ENCODE measurements at regions not wholly inside any gene's neighbourhood (a gene's known extent, or its start where the extent isn't known, plus 50 kb on each side); places are given as distances from the start of the nearest gene placed in this dataset.

DNA sequence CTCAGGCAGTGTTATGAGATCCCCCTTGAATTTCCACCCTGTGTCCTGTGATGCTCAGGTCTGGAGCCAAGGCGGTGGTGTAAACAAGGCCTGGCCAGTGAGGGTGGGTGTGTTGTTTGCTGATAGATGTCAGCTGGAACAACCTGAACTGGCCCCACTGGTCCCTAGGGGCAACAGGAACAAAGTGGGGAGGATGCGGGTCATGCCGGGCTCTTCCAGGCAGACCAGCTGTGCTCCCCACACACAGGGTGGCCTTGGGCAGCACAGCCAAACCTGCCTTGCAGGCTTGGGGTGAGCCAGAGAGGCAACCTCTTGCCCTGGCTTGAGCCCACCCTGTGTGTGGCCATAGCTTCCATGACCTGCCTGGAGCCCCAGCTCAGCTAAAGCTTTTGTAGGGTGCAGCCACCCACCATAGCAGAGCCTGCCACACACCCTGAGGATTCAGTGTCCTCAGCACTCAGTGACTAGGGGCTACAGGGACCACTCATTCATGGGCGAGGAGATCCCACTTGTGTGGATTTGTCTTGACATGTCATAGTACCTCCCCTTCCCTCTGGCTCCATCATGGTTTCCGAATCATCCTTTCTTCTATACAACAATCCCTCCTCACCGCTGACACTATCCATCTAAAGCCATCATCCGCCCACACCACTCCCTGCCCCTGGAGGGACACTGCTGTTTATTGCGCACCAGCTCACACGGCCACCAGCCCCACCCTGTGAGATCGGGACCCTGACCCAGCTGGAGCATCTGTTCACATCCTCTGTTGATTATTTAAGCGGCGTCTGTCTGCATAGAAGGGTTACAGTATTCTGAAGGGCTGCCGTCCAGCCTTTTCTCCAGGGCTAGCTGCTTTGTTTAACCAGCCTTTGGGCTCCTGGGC is 268.8 kb downstream of the CYP26B1 start:
- H3K4me2 ChIP-seq (ENCODE audit: unreplicated experiment), result no peak overlapping the region
- H3F3A ChIP-seq (ENCODE audit: insufficient read depth), result peaks cover 32% of the 10 kb centered on the region
- no peak overlapping the region for H3K27ac ChIP-seq
- no peak overlapping the region for H3K9ac ChIP-seq
- H3K27me3 ChIP-seq (replicated peaks; ENCODE audit: insufficient read depth), result no peaks in the 10 kb centered on the region
- no peak for DNase-seq
- no peak overlapping the region for H3K4me3 ChIP-seq
- H3K79me2 ChIP-seq (ENCODE audit: insufficient read depth), result no peaks in the 10 kb centered on the region
- H3K9me2 ChIP-seq (ENCODE audit: insufficient read depth), result no peaks in the 10 kb centered on the region
- H4K20me1 ChIP-seq (ENCODE audit: insufficient read depth), result no peaks in the 10 kb centered on the region
- TF ChIP-seq EZH2 (IDR thresholded peaks at IDR 0.05; ENCODE audit: insufficient read depth, poor library complexity, severe bottlenecking), result no peak
- no peak for TF ChIP-seq EZH2phosphoT487 (IDR thresholded peaks at IDR 0.05; ENCODE audit: insufficient read depth, low read depth)
- H3K9me3 ChIP-seq (ENCODE audit: low read depth), result no peaks in the 10 kb centered on the region
- H3K4me1 ChIP-seq (ENCODE audit: insufficient read depth), result peaks cover 42% of the 10 kb centered on the region
- in situ Hi-C loops (cut with MboI), result no loop called here
- no peak overlapping the region for H2AFZ ChIP-seq
- WGBS, 2 experiments (ENCODE audit: low coverage in 1 of 2, low lambda C conversion rate in 2 of 2, missing lambda C conversion rate in 2 of 2), result 92 to 96% methylated on average over 13 of the region's 13 CpGs
- no peaks in the 10 kb centered on the region for H3K36me3 ChIP-seq (ENCODE audit: low read depth)

- H3K79me2 ChIP-seq (ENCODE audit: insufficient read depth), result no peaks in the 10 kb centered on the region
- H4K20me1 ChIP-seq (ENCODE audit: insufficient read depth), result no peaks in the 10 kb centered on the region
- H3F3A ChIP-seq (ENCODE audit: insufficient read depth), result peaks cover 22% of the 10 kb centered on the region
- no peaks in the 10 kb centered on the region for H3K9me3 ChIP-seq (ENCODE audit: low read depth)
- DNase-seq, result no peak
- no peak for TF ChIP-seq EZH2 (IDR thresholded peaks at IDR 0.05; ENCODE audit: insufficient read depth, poor library complexity, severe bottlenecking)
- no peak for TF ChIP-seq EZH2phosphoT487 (IDR thresholded peaks at IDR 0.05; ENCODE audit: insufficient read depth, low read depth)
- H3K4me1 ChIP-seq (ENCODE audit: insufficient read depth), result peaks cover 31% of the 10 kb centered on the region
- 96 to 98% methylated on average over 5 of the region's 5 CpGs for WGBS, 2 experiments (ENCODE audit: low coverage in 1 of 2, low lambda C conversion rate in 2 of 2, missing lambda C conversion rate in 2 of 2)
- no peaks in the 10 kb centered on the region for H3K36me3 ChIP-seq (ENCODE audit: low read depth)
- no peak overlapping the region for H3K27ac ChIP-seq
- no peak overlapping the region for H3K9ac ChIP-seq
- no peak overlapping the region for H3K4me2 ChIP-seq (ENCODE audit: unreplicated experiment)
- no peaks in the 10 kb centered on the region for H3K27me3 ChIP-seq (replicated peaks; ENCODE audit: insufficient read depth)
- no peak overlapping the region for H2AFZ ChIP-seq
- H3K9me2 ChIP-seq (ENCODE audit: insufficient read depth), result no peaks in the 10 kb centered on the region
- no peak overlapping the region for H3K4me3 ChIP-seq
- in situ Hi-C loops (cut with MboI), result no loop called here
Observed at GRCh38 chr2:71877636-71878035, 270.0 kb downstream of the CYP26B1 start.

DNA sequence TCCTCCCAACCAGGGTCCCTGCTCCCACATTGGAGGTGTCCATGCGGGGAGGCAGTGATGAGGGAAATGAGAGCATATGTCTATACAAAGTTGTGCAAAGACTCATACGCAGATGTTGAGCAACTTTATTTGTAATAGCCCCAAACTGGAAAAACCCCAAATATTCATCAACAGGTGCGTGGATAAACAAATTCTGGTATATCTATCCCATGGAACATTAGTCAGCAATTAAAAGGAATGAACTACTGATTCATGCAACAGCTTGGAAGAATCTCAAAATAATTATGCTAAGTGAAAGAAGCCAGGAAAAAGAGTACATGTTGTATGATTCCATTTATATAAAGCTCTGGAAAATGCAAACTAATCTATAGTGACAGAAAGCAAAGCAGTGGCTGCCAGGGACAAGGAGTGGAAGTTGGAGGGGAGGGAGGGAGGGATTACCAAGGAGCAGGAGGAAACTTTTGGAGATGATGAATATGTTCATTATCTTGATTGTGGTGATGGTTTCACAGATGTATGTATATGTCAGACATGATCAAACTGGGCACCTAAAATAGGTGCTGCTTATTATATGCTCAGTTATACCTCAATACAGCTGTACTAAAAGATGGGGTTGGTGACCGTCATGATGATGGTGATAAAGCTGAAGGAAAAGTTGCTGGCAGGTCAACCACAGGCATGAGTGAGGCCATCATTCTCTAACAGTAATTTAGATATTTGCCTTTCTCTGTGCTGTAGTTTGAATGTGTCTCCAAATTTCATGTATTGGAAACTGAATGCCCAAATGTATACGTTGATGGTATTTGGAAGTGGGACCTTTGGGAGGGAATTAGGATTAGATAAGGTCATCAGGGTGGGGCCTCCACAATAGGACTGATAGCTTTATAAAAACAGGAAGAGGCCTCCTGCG is 270.9 kb downstream of the CYP26B1 start:
- H3K79me2 ChIP-seq (ENCODE audit: insufficient read depth), result no peaks in the 10 kb centered on the region
- H3F3A ChIP-seq (ENCODE audit: insufficient read depth), result peaks cover 14% of the 10 kb centered on the region
- WGBS, 2 experiments (ENCODE audit: low coverage in 1 of 2, low lambda C conversion rate in 2 of 2, missing lambda C conversion rate in 2 of 2), result 69 to 76% methylated on average over 6 of the region's 6 CpGs
- H3K4me2 ChIP-seq (ENCODE audit: unreplicated experiment), result no peak overlapping the region
- in situ Hi-C loops (cut with MboI), result no loop called here
- H3K27ac ChIP-seq, result no peak overlapping the region
- H2AFZ ChIP-seq, result no peak overlapping the region
- no peaks in the 10 kb centered on the region for H3K36me3 ChIP-seq (ENCODE audit: low read depth)
- H3K4me1 ChIP-seq (ENCODE audit: insufficient read depth), result peaks cover 22% of the 10 kb centered on the region
- H3K9me2 ChIP-seq (ENCODE audit: insufficient read depth), result no peaks in the 10 kb centered on the region
- no peaks in the 10 kb centered on the region for H3K9me3 ChIP-seq (ENCODE audit: low read depth)
- H3K4me3 ChIP-seq, result no peak overlapping the region
- TF ChIP-seq EZH2 (IDR thresholded peaks at IDR 0.05; ENCODE audit: insufficient read depth, poor library complexity, severe bottlenecking) (no peak), EZH2phosphoT487 (IDR thresholded peaks at IDR 0.05; ENCODE audit: insufficient read depth, low read depth) (no peak)
- DNase-seq, result peak; percentile 48
- no peaks in the 10 kb centered on the region for H4K20me1 ChIP-seq (ENCODE audit: insufficient read depth)
- no peak overlapping the region for H3K9ac ChIP-seq
- H3K27me3 ChIP-seq (replicated peaks; ENCODE audit: insufficient read depth), result no peaks in the 10 kb centered on the region

GRCh38 chr2:71872466-71873051 is 275.1 kb downstream of the CYP26B1 start:
- H2AFZ ChIP-seq, result no peak overlapping the region
- WGBS, 2 experiments (ENCODE audit: low coverage in 1 of 2, low lambda C conversion rate in 2 of 2, missing lambda C conversion rate in 2 of 2), result 90 to 92% methylated on average over 12 of the region's 12 CpGs

More at GRCh38 chr2:71872466-71873051, 275.1 kb downstream of the CYP26B1 start:
- Histone ChIP-seq H3K4me1 (ENCODE audit: insufficient read depth) (no peaks in the 10 kb centered on the region), H3K9ac (no peak overlapping the region), H3K4me2 (ENCODE audit: unreplicated experiment) (no peak overlapping the region), H3K9me3 (ENCODE audit: low read depth) (no peaks in the 10 kb centered on the region), H3K4me3 (no peak overlapping the region), H3K36me3 (ENCODE audit: low read depth) (no peaks in the 10 kb centered on the region), H3K27me3 (replicated peaks; ENCODE audit: insufficient read depth) (no peaks in the 10 kb centered on the region), H3K79me2 (ENCODE audit: insufficient read depth) (no peaks in the 10 kb centered on the region), H3K9me2 (ENCODE audit: insufficient read depth) (no peaks in the 10 kb centered on the region), H4K20me1 (ENCODE audit: insufficient read depth) (no peaks in the 10 kb centered on the region), H3K27ac (no peak overlapping the region), H3F3A (ENCODE audit: insufficient read depth) (no peaks in the 10 kb centered on the region)
- DNase-seq, result no peak
- in situ Hi-C loops (cut with MboI), result no loop called here
- TF ChIP-seq EZH2 (IDR thresholded peaks at IDR 0.05; ENCODE audit: insufficient read depth, poor library complexity, severe bottlenecking) (no peak), EZH2phosphoT487 (IDR thresholded peaks at IDR 0.05; ENCODE audit: insufficient read depth, low read depth) (no peak)

Measured in GM23248 (cell line).